Mesothelial cell of epicardium (in vitro differentiated cells): ENCODE measurements at regions not wholly inside any gene's neighbourhood (a gene's known extent, or its start where the extent isn't known, plus 50 kb on each side); places are given as distances from the start of the nearest gene placed in this dataset.

ENCODE experiments used
- DNase-seq, 2 experiments: peaks; one replicate each; pipeline ENCODE4 v3.0.0; 2021; ENCODE audit warnings: low spot score in 2 of 2; ENCODE audit not compliant: unreplicated experiment in 2 of 2
- H3K27ac Mint-ChIP-seq: 2 replicates; pipeline ENCODE4 v1.8.0; 2021; ENCODE audit warnings: mixed read lengths
- H3K27me3 Mint-ChIP-seq: 2 replicates; pipeline ENCODE4 v1.8.0; 2021; ENCODE audit warnings: low read depth, mixed read lengths
- H3K36me3 Mint-ChIP-seq: 2 replicates; pipeline ENCODE4 v1.8.0; 2021; ENCODE audit warnings: mixed read lengths
- H3K4me1 Mint-ChIP-seq: 2 replicates; pipeline ENCODE4 v1.8.0; 2021; ENCODE audit warnings: mixed read lengths
- H3K4me3 Mint-ChIP-seq: 2 replicates; pipeline ENCODE4 v1.8.0; 2021; ENCODE audit warnings: mild to moderate bottlenecking, moderate library complexity, mixed read lengths
- H3K9me3 Mint-ChIP-seq: 2 replicates; pipeline ENCODE4 v1.8.0; 2021; ENCODE audit warnings: mixed read lengths
- CTCF ChIP-seq: fragments of 200-600 bp; sonication (generic); IDR thresholded peaks from one replicate; pipeline ENCODE4 v1.5.0; 2021; ENCODE audit warnings: antibody characterized with exemption; ENCODE audit not compliant: unreplicated experiment

GRCh38 chrX:13128104-13128503 lies 83.7 kb upstream of the FAM9C start:
- Mint-ChIP-seq H3K4me1 (peaks cover 30% of the 10 kb centered on the region), H3K9me3 (peaks cover 22% of the 10 kb centered on the region), H3K4me3 (no peak overlapping the region), H3K36me3 (no peaks in the 10 kb centered on the region), H3K27me3 (no peaks in the 10 kb centered on the region), H3K27ac (no peak overlapping the region)
- no peak for TF ChIP-seq CTCF
- DNase-seq, result no peak

GRCh38 chrX:13126775-13127174 lies 82.4 kb upstream of the FAM9C start:
- Mint-ChIP-seq H3K36me3 (no peaks in the 10 kb centered on the region), H3K27me3 (no peaks in the 10 kb centered on the region), H3K27ac (peak overlapping the region; percentile 90), H3K9me3 (peaks cover 30% of the 10 kb centered on the region), H3K4me3 (no peak overlapping the region), H3K4me1 (peaks cover 33% of the 10 kb centered on the region)
- no peak for DNase-seq
- TF ChIP-seq CTCF, result no peak

- no peaks in the 10 kb centered on the region for H3K36me3 Mint-ChIP-seq
- H3K4me3 Mint-ChIP-seq, result no peak overlapping the region
- DNase-seq, result no peak
- peak overlapping the region; percentile 89 for H3K27ac Mint-ChIP-seq
- peaks cover 34% of the 10 kb centered on the region for H3K4me1 Mint-ChIP-seq
- TF ChIP-seq CTCF, result no peak
- peaks cover 31% of the 10 kb centered on the region for H3K9me3 Mint-ChIP-seq
- no peaks in the 10 kb centered on the region for H3K27me3 Mint-ChIP-seq
These were observed 80.8 kb upstream of the FAM9C start for GRCh38 chrX:13125188-13125587.

GRCh38 chrX:13123857-13124345 lies 79.5 kb upstream of the FAM9C start:
- H3K27ac Mint-ChIP-seq, result peak overlapping the region; percentile 89

GRCh38 chrX:13123247-13123856 lies 78.9 kb upstream of the FAM9C start:
- H3K27ac Mint-ChIP-seq, result peak overlapping the region; percentile 89
- H3K36me3 Mint-ChIP-seq, result no peaks in the 10 kb centered on the region
- peaks cover 46% of the 10 kb centered on the region for H3K4me1 Mint-ChIP-seq
- H3K27me3 Mint-ChIP-seq, result no peaks in the 10 kb centered on the region
- no peak overlapping the region for H3K4me3 Mint-ChIP-seq
- DNase-seq, result no peak
- H3K9me3 Mint-ChIP-seq, result peaks cover 39% of the 10 kb centered on the region
- no peak for TF ChIP-seq CTCF

More at GRCh38 chrX:13123857-13124345, 79.5 kb upstream of the FAM9C start:
- H3K27me3 Mint-ChIP-seq, result no peaks in the 10 kb centered on the region
- H3K4me3 Mint-ChIP-seq, result no peak overlapping the region
- H3K9me3 Mint-ChIP-seq, result peaks cover 41% of the 10 kb centered on the region
- TF ChIP-seq CTCF, result no peak
- DNase-seq, result no peak
- H3K36me3 Mint-ChIP-seq, result no peaks in the 10 kb centered on the region
- peaks cover 46% of the 10 kb centered on the region for H3K4me1 Mint-ChIP-seq
